HG02852 (cell line): ENCODE measurements at regions not wholly inside any gene's neighbourhood (a gene's known extent, or its start where the extent isn't known, plus 50 kb on each side); places are given as distances from the start of the nearest gene placed in this dataset.
"Not testable (repeated sequence)": the region's sequence is repeated elsewhere in the genome, so short reads cannot be mapped to it uniquely, and the experiment has no call there.

Experiments used
- ATAC-seq: cut with Tn5 transposase; IDR thresholded peaks from one replicate; pipeline ENCODE4 v1.9.1; 2021; ENCODE audit warnings: mild to moderate bottlenecking, moderate library complexity; ENCODE audit not compliant: unreplicated experiment

DNA sequence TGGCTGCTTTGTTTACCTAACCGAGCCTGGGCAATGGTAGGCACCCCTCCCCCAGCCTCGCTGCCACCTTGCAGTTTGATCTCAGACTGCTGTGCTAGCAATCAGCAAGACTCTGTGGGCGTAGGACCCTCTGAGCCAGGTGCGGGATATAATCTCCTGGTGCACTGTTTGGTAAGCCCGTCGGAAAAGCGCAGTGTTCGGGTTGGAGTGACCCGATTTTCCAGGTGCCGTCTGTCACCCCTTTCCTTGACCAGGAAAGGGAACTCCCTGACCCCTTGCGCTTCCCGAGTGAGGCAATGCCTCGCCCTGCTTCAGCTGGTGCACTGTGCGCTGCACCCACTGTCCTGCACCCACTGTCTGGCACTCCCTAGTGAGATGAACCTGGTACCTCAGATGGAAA is 482.2 kb upstream of the SMC2 start:
- ATAC-seq, result not testable (repeated sequence)

DNA sequence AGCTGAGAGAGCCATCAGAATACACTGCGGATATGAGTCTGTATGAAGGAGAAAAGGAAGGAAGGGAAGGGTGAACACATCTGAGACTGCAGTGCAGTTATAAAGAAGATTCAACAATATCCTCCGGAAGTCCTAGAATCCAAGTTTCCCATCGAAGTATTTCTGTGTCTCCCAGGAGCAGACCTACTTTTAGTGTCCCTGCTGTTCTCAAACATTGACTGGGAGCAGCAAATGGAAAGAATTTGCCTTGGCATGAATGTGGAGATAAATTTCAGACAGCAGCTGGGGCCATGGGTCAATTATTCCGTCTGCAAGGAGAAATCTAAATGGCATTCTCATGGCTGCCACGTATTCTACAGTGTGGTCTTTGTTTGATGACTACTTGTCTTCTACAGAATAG is 478.1 kb upstream of the SMC2 start:
- ATAC-seq, result no peak

DNA sequence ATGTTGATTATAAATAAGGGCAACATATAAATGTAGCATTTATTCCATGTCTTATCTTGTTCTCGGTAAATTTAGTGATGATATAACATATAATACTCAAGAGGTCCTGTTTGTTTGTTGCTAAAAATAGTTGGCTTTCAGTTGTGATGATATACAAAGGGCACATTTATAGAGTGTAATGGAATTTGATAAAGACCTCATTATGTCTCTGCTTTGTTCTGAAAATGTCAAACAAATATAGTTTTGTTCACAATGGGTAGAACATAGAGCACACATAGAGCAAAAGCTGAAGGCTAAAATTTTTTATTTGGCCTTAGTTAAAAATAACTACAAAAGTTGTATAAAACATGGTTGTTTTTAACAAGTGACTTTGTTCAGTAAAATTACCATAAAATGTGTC is 477.1 kb upstream of the SMC2 start:
- ATAC-seq, result no peak

DNA sequence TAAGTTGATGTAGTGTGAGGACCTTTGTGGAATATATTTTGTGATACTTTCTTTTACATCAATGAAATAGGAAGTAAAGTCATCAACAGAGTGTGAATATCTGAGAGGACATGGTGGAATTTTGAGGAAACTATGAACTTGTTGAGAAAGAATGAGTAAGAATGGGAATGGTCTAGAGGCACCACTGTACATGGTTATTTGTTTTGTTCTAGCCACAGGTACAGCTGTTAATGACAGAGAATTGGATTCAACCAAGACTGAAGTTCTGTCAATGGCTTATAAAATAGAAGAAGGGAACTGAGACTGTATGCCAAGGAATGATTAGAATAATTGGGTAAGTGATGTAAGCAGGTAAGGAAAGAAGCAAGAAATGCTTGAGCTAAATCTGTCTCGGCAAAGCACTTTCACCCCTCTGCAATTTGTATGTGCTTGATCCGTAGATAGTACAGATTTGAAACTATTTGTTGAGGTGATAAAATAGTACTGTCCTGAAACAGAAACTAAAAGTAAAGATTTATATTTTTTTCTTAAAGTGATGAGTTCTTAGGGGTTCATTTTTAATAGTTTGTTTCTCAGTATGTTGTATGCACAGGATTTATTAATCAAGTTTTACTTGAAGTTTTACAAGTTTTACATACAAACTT is 468.8 kb upstream of the SMC2 start:
- no peak for ATAC-seq

DNA sequence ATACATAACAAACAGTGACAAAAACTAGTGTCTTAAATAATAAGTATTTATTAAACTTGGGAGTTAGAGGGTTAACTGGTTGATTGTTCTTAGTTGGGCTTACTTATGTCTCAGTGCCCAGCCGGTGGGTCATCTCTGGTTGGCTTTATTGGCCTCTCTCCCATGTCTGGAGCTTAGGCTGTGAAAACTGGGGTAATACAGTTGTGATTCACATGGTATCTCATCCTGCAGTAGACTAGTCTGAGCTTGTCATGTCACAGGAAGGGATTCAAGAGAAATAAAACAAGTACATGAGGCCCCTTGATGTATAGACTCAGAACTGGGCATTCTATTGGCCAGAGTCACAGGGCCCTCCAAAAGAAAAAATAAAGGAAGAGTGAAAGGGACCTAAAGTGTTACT is 466.4 kb upstream of the SMC2 start:
- no peak for ATAC-seq

DNA sequence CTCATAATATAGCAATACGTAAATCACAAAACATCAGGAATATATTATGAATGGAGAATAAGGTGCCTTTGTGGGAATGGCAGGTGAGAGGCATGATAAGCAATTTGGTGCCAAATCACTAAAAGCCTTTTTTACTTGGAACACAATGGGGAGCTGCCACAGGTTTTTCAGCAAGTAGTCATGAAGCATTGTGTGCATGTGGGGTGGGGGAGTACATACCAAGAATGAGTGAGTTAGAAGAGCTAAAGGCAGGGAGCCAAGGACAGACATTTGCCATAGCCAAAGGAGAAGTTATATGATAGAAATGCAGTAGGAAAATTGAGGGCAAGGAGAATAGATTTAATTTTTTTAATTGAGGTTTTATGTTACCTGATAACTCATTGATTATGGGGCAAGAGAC is 445.0 kb upstream of the SMC2 start:
- ATAC-seq, result no peak

DNA sequence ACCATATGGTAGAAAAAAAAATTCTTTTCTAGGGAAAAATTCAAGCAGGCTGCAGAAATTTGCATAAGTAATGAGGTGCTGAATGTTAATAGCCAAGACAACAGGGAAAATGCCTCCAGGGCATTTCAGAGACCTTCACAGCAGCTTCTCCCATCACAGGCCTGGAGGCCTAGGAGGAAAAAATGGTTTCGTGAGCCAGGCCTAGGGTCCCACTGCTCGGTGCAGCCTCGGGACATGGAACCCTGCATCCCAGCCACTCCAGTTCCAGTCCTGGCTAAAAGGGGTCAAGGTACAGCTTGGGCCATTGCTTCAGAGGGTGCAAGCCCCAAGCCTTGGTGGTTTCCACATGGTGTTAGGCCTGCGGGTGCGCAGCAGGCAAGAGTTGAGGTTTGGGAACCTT is 436.0 kb upstream of the SMC2 start:
- ATAC-seq, result no peak

DNA sequence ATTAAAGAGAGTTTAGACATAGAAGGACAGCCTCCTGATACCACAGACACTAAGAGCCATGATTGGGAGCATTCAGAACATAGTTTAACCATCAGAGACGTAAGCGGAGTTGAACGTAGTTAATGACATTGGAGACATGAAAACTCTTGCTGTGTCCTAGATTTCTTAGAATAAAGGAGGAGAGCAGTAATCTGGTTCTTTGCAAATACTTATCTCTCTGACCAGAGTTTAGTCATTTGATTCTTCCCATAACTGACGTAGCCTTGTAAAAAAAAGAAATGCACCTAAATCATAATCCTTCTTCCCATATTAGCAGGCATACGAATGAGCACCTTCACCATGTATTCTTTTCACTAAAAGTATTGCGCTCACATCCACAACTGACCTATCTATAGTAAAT is 433.3 kb upstream of the SMC2 start:
- ATAC-seq, result no peak

DNA sequence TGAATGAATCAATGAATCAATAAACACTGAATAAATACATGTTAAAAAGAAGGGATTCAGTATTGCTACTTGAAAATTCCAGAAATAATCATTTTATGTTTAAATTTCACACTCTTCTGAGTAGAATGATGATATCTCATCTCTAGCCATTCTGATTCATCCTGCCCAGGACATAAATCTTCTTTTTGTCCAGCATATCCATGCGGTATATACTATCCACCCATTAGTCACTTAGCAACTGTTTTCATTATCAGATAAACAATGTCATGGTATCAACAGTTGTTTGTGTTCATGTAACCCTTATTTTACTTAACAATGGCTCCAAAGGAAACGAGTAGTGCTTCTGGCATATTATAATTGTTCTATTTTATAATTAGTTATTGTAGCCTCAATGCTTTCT is 432.4 kb upstream of the SMC2 start:
- ATAC-seq, result no peak

DNA sequence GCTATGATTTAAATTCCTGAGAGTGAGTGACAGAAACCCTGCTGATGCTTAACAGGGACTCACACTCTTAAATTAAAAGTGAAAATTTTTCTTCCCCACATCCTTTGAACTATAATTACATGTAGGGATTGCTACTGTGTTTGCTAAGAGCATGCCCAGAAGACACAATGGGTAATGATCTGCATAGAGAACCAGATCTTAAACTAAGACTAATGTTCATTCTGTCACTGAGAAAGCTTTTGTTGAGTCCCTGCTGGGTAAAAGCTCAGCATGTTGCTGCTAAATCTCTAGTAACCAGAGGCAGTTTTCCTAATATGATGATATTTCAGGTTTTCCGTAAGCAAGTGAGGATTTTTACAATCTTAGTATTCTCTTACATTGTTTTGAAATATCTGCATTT is 424.8 kb upstream of the SMC2 start:
- ATAC-seq, result no peak

DNA sequence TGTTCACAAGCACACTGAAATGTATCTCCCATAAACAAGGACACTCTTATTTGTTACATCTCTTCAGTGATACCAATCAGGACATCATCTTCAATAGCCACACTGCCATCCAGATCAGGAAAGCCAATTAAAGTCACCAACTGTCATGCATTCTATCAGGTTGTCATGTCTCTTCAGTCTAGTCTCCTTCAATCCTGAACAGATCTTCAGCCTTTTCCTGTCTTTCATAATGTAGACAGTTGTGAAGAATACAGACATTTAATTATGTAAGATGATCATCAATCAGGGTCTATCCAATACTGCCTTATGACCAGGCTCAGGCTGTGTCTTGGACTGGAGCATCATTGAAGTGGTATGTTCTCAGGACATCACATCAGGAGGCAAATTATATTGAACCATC is 419.8 kb upstream of the SMC2 start:
- no peak for ATAC-seq

DNA sequence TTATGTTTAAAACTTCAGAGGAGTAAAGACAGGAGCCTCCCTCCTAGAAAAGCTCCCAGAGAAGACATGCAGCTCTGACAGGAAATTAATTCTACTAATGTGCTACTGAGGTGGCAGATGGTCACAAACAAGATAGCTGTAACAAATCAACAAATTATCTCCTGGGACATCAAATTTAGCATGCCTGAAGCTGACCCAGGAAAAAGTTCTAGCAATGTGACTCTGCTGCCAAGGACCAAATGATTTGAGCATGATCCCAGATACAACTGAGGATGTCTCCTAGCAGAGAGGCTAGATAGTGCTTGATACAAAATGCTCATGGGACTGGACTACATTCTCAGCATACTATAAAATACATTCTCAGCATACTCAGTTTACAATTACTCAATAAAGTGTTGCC is 413.5 kb upstream of the SMC2 start:
- no peak for ATAC-seq

DNA sequence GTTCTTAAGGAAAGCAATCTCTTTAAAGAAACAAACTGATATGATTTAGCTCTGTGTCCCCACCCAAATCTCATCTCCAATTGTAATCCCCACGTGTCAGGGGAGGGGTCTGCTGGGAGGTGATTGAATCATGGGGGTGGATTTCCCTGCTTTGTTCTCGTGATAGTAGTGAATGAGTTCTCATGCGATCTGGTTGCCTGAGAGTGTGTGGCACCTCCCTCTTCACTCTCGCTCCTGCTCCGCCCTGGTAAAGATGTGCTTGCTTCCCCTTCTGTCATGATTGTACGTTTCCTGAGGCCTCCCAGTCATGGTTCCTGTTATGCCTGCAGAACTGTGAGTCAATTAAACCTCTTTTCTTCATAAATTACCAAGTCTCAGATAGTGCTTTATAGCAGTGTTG is 412.7 kb upstream of the SMC2 start:
- no peak for ATAC-seq

DNA sequence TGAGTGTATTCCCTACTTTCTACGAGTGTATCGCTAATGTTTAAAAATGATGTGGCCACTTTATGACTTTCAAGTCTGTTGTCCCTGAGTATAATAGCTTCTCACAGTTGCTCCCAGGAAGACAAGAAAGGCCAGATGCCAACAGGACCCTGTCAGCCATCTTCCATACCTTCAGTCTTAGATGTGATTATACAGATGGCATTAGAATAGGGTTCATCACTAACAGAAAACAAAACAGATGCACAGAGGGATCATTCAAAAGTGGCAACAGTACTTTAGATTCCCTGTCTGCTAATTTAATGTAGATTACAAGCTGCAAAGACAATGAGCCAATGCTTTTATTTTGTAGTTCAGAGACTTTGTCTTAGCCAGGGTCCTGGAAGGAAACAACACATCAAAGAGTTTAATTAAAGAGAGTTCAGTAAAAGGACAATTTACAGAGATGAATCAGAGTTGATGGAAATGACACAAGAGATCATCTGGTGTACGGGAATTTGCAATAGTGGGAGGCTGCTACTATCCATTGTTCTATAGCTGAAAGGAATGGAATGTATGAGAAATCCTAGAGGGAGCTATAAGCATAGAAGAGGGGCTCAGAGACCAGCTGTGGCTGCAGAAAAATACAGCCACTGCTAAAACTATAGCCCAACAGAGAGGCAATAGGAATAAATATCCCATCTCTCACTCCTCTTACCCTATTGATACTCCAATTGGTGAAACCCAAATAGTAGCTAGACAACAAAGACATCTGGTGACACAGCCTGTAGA is 393.7 kb upstream of the SMC2 start:
- no peak for ATAC-seq

DNA sequence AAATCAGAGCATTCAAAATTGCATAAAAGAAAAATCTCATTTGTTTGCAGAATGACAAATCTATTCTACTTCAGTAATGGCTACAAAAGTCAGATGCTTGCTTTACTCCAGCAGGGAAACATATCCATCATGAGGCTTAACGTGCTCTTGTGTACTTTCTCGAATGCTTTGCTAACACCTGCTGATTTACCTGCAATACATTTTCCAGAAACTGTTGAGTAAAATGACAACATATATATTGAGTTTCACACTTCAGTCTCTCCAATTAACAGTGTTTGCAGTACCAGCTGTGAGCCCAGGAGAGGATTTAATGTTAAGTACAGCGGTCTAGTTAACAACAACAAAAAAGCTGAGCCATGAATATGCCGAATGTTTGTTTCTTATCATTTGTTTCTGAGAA is 391.5 kb upstream of the SMC2 start:
- ATAC-seq, result no peak

DNA sequence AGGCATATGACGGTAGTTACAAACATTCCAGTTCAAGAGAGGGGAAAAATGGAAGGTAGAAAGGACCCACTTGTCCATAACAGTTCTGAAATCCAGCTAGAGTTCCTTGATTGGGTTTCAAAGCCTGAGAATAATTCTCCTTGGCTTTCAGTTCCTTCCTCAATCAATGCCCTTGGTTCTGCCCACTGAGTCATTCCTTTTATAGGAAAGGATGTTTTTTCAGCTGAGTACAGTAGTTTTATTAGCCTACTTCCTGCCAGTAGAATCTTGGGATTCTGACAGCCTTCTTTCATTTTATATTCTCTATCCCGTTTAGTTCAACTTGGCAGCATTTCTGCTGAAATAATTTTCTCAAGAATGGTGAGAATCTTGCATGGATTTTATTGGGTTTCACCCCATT is 386.9 kb upstream of the SMC2 start:
- no peak for ATAC-seq

DNA sequence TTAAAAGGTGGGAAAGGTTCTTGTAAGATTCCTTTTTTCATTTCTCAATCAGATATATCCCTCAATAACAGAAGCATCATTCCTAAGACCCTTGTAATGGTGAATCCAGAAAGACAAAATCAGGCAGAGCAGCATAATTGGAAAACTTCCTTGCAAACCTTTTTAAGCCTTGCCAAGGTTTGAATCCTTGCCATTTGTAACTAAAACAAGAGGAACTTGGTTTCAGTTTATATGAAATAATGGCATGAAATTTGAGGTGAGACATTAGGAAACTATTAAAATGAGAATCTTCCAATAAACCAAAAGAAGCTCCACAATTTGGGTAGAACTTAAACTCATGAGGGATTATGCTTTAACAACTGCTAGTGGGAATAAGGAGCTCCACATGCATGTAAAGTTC is 384.7 kb upstream of the SMC2 start:
- ATAC-seq, result no peak

DNA sequence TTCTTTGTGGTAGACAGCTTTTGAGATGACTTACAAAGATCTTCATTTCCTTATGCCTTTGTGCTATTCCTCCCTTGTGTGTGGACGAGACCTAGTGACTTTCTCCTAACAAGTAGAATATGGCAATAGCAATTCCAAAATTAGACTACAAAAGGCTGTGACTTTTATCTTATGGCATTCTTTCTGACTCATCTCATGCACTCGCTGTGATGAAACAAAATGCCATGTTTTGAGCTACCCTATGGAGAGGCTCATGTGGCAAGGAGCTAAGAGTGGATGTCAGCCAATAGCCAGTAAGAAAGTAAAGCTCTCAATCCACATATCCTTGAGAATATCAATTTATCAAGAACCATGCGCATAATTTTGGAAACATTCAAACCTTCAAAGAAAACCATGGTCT is 380.5 kb upstream of the SMC2 start:
- ATAC-seq, result no peak

DNA sequence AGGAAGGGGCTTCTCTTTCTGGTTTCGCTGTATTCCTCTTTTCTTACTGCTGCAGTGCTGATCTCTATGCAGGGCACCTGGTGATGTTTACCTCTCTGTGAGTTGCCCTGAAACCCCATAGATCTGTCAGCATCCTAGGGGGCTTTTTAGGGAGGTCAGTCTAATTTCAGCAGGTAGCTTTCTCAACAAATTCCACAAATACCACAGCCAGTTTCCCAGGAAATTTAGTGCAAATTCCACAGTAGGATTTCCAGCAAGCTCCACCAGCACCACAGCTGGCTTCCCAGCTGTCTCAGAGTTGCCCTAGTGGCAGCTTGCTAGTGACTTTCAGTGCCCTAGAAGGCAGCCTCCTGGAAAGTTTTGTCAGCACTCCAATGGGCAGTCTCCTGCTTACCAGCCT is 379.1 kb upstream of the SMC2 start:
- no peak for ATAC-seq

DNA sequence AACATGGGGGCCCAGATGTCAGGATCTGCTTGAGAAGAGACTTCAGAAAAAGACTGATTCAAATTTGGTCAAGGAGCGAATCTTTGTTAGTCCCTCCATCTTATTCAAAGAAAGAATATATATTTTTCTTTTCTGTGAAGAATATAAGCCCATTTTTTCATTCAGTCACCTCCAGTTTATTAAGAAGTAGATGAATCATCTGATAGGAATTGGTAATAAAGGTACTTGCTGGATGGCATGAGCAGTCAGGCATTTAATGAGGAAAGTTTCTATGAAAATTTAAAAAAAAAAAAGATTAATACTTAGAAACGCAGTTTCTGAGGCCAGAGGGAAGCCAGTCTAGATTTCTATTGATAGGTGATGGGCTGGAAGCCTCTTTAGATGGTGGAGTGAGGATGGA is 373.1 kb upstream of the SMC2 start:
- no peak for ATAC-seq

DNA sequence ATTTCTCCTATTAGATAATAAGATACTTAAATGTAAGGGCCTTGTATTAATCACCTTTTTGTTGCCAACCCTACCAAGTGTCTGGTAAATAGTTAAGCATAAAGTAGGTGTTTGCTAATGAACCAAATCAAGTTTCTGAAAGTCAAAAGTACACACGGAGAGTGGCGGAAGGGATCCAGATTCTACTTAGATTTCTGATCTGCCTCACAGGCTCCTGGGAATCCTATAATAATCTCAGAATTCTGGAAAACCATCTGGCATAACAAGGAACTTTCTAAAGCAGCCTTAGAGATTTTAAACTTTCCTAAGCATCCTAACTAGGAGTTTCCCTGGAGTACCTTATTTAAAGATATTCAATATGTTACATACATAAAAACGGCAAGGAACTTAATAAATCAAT is 363.2 kb upstream of the SMC2 start:
- no peak for ATAC-seq

DNA sequence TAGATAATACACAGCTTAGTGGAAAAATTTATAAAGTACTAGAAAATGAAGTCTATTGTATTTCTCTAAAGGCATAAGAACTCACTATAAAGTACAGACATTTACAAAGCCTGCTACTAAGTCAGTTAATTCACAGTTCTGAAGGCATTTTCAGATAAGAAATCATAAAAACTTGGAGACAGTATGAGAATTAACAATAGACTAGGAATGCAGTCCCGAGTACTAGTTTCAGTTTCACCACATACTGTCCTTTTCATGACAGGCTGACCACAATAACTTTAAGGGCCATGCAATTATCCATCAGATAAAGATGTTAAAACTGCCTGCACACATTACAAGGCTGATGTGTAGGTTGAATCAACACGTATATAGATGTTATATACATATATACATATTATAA is 362.6 kb upstream of the SMC2 start:
- ATAC-seq, result no peak

DNA sequence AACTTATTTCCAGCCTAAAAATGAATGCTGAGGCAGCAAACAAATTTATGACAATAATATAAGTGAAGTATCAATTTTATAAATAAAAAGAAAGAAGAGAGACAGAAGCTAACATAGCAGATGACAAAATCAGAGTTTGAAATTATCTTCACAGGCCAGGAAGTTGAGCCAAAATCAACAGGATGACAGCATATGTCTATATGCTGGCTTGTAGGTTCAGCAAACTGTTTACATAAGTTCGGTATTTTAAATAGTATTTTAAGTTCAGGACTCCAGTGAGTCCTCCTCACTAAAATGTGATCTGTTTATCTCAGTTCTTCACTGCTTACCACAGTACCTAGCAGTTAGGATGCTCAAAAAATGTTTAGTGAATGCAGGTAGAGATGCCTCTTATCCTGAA is 359.6 kb upstream of the SMC2 start:
- no peak for ATAC-seq
